ENCODE measurements at regions not wholly inside any gene's neighbourhood (a gene's known extent, or its start where the extent isn't known, plus 50 kb on each side); places are given as distances from the start of the nearest gene placed in this dataset.

DNA sequence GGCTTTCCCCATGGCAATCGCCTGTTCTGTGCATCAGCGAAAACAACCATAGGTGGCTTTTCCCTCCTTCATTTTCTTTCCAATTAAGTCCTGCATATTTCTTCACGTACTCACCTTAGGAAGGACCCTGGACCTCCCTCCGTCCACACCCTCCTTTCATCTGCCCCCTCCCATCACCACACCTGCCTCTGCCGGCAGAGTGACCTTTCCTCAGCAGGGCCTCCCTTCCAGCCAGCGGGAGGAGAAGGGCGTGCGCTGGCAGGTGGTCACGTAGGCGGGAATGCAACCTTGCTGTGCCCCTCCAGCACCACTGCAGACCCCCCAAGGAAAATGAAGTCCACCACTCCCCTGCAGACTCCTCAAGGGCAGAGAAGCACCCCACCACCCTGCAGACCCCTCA, 61.1 kb downstream of the GSX1 start:
- Histone ChIP-seq H3K27ac (ENCODE audit: low read depth, low read length, poor library complexity, severe bottlenecking) (no peak overlapping the region), H3K27me3 (replicated peaks; ENCODE audit: insufficient read depth, low read depth, low read length, poor library complexity) (peaks cover 71% of the 10 kb centered on the region), H3K4me3 (ENCODE audit: low read depth, low read length, poor library complexity, severe bottlenecking) (no peak overlapping the region), H3K4me1 (ENCODE audit: insufficient read depth, low read length, poor library complexity, severe bottlenecking) (no peaks in the 10 kb centered on the region), H3K36me3 (ENCODE audit: insufficient read depth, low read length, poor library complexity, severe bottlenecking) (no peaks in the 10 kb centered on the region), H3K9me3 (ENCODE audit: low read depth, low read length, poor library complexity, severe bottlenecking) (no peaks in the 10 kb centered on the region)
- CTCF ChIA-PET = no interaction called here
- BruUV-seq (replicated peaks) = no TSS peak
- TF ChIP-seq EZH2 (IDR thresholded peaks at IDR 0.05; ENCODE audit: borderline replicate concordance, low read depth, low read length, poor library complexity, severe bottlenecking) = no peak
- TF ChIP-seq, protein P1, sequence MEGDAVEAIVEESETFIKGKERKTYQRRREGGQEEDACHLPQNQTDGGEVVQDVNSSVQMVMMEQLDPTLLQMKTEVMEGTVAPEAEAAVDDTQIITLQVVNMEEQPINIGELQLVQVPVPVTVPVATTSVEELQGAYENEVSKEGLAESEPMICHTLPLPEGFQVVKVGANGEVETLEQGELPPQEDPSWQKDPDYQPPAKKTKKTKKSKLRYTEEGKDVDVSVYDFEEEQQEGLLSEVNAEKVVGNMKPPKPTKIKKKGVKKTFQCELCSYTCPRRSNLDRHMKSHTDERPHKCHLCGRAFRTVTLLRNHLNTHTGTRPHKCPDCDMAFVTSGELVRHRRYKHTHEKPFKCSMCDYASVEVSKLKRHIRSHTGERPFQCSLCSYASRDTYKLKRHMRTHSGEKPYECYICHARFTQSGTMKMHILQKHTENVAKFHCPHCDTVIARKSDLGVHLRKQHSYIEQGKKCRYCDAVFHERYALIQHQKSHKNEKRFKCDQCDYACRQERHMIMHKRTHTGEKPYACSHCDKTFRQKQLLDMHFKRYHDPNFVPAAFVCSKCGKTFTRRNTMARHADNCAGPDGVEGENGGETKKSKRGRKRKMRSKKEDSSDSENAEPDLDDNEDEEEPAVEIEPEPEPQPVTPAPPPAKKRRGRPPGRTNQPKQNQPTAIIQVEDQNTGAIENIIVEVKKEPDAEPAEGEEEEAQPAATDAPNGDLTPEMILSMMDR (conservative IDR thresholded peaks at IDR 0.05; ENCODE audit: low read depth, low read length) = no peak
- POLR2A ChIA-PET (ENCODE audit: low non-redundant PET) = no interaction called here
- intact Hi-C loops (cut with micrococcal nuclease; ENCODE audit: unreplicated experiment) = no loop called here
- no peak for DNase-seq (ENCODE audit: low spot score)

DNA sequence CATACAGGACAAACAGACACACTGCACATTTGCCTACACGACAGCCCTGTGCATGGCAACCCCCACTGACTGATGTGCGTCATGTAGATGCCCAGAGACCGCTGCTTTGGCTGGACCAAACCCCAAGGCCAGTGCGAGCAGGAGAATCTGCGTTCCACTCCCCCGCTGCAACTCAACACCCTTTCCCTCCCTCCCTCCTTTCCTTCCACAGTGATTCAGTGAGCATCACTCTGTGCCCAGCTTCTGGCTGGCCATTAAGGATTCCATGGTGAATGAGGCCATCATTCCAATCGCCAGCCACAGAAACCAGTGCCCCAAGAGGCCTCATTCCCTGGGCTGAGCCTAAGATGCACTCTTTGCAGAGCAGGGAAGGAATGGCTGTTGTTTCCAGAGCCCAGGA, 61.6 kb downstream of the GSX1 start:
- TF ChIP-seq EZH2 (IDR thresholded peaks at IDR 0.05; ENCODE audit: borderline replicate concordance, low read depth, low read length, poor library complexity, severe bottlenecking) = no peak
- TF ChIP-seq, protein P1 (conservative IDR thresholded peaks at IDR 0.05; ENCODE audit: low read depth, low read length) = no peak
- no peaks in the 10 kb centered on the region for H3K36me3 ChIP-seq (ENCODE audit: insufficient read depth, low read length, poor library complexity, severe bottlenecking)
- no peaks in the 10 kb centered on the region for H3K9me3 ChIP-seq (ENCODE audit: low read depth, low read length, poor library complexity, severe bottlenecking)
- BruUV-seq (replicated peaks) = no TSS peak
- no peak overlapping the region for H3K27ac ChIP-seq (ENCODE audit: low read depth, low read length, poor library complexity, severe bottlenecking)
- no peaks in the 10 kb centered on the region for H3K4me1 ChIP-seq (ENCODE audit: insufficient read depth, low read length, poor library complexity, severe bottlenecking)
- DNase-seq (ENCODE audit: low spot score) = no peak
- ChIA-PET CTCF (no interaction called here), POLR2A (ENCODE audit: low non-redundant PET) (no interaction called here)
- H3K27me3 ChIP-seq (replicated peaks; ENCODE audit: insufficient read depth, low read depth, low read length, poor library complexity) = peaks cover 68% of the 10 kb centered on the region
- intact Hi-C loops (cut with micrococcal nuclease; ENCODE audit: unreplicated experiment) = no loop called here
- H3K4me3 ChIP-seq (ENCODE audit: low read depth, low read length, poor library complexity, severe bottlenecking) = no peak overlapping the region

DNA sequence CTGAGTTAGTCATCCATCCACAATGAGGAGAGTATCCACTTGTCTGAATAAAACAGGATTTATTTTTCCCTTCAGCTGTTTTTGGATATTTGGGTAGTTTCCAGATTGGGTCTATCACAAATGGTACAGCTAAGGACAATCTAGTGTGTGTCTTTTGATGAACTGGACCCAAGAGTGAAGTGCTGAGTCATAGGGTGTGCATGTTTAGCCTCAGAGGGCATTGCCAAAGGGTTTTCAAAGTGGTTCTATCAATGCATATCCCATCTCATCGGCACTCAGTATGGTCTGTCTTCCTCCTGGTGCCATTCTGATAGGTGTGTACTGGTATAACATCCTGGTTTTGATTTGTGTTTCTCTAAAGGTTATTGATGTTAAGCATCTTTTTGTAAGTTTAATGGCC, 62.3 kb downstream of the GSX1 start:
- Histone ChIP-seq H3K4me1 (ENCODE audit: insufficient read depth, low read length, poor library complexity, severe bottlenecking) (no peaks in the 10 kb centered on the region), H3K9me3 (ENCODE audit: low read depth, low read length, poor library complexity, severe bottlenecking) (no peaks in the 10 kb centered on the region), H3K4me3 (ENCODE audit: low read depth, low read length, poor library complexity, severe bottlenecking) (no peak overlapping the region), H3K27me3 (replicated peaks; ENCODE audit: insufficient read depth, low read depth, low read length, poor library complexity) (peaks cover 68% of the 10 kb centered on the region), H3K27ac (ENCODE audit: low read depth, low read length, poor library complexity, severe bottlenecking) (no peak overlapping the region), H3K36me3 (ENCODE audit: insufficient read depth, low read length, poor library complexity, severe bottlenecking) (no peaks in the 10 kb centered on the region)
- ChIA-PET POLR2A (ENCODE audit: low non-redundant PET) (no interaction called here), CTCF (no interaction called here)
- intact Hi-C loops (cut with micrococcal nuclease; ENCODE audit: unreplicated experiment) = no loop called here
- TF ChIP-seq, protein P1 (conservative IDR thresholded peaks at IDR 0.05; ENCODE audit: low read depth, low read length) = no peak
- no peak for TF ChIP-seq EZH2 (IDR thresholded peaks at IDR 0.05; ENCODE audit: borderline replicate concordance, low read depth, low read length, poor library complexity, severe bottlenecking)
- no TSS peak for BruUV-seq (replicated peaks)
- DNase-seq (ENCODE audit: low spot score) = no peak

All from A673 (cell line).